ACC112 (cell line): ENCODE measurements at regions not wholly inside any gene's neighbourhood (a gene's known extent, or its start where the extent isn't known, plus 50 kb on each side); places are given as distances from the start of the nearest gene placed in this dataset.
A peak's percentile ranks its signal among the peaks of the same experiment; 100 is the strongest.

Experiments
- H2AFZ ChIP-seq: fragments of 200-600 bp; sonication (generic); one replicate; pipeline ENCODE4 v1.6.0; 2017; ENCODE audit warnings: antibody characterized with exemption, low read length; ENCODE audit not compliant: unreplicated experiment
- H3K27ac ChIP-seq: fragments of 200-600 bp; sonication (generic); 2 replicates; pipeline ENCODE4 v1.5.1; 2014; ENCODE audit warnings: low read depth, mild to moderate bottlenecking, antibody characterized with exemption, low read length, moderate library complexity
- H3K27me3 ChIP-seq: fragments of 200-600 bp; sonication (generic); 2 replicates; pipeline ENCODE4 v1.6.1; 2014; ENCODE audit warnings: mild to moderate bottlenecking, antibody characterized with exemption, low read length, moderate library complexity, mixed read lengths; ENCODE audit not compliant: insufficient read depth
- H3K36me3 ChIP-seq: fragments of 200-600 bp; sonication (generic); 2 replicates; pipeline ENCODE4 v1.6.1; 2016; ENCODE audit warnings: mild to moderate bottlenecking, antibody characterized with exemption, low read length, moderate library complexity, mixed read lengths; ENCODE audit not compliant: insufficient read depth
- H3K4me1 ChIP-seq: fragments of 200-600 bp; sonication (generic); one replicate; pipeline ENCODE4 v1.6.1; 2016; ENCODE audit warnings: low read length, mixed read lengths; ENCODE audit not compliant: insufficient read depth, unreplicated experiment, control insufficient read depth
- H3K4me3 ChIP-seq: fragments of 200-600 bp; sonication (generic); 2 replicates; pipeline ENCODE4 v1.5.1; 2014; ENCODE audit warnings: mild to moderate bottlenecking, low read depth, low read length
- H3K79me2 ChIP-seq: fragments of 200-600 bp; sonication (generic); one replicate; pipeline ENCODE4 v1.6.0; 2016; ENCODE audit warnings: low read length; ENCODE audit not compliant: control insufficient read depth, unreplicated experiment, insufficient read depth

DNA sequence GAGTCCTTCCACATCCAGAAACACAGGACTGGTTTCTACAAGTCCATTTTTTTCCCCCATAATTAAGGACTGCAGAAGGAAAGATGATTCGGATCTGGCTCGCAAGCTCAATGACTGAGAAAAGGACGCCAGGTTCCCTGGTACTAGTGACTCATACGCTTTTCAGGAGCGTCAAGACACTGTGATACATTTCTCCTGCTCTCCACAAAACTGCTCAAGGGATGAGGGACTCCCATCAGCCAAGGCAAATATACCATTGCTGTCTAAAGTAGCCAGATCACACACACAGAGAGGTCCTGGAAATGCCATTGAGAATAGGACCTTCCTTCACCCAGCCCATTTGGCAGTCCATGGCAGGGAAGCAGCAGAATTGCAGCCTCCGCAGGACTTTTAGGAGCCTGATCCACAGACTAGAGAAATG lies 253.6 kb upstream of the IRF2BP2 start:
- Histone ChIP-seq H3K4me3 (peak overlapping the region; percentile 49), H3K4me1 (peaks cover 37% of the 10 kb centered on the region), H3K27ac (peak overlapping the region; percentile 77), H3K27me3 (no peaks in the 10 kb centered on the region), H3K79me2 (no peaks in the 10 kb centered on the region), H2AFZ (peak overlapping the region; percentile 28), H3K36me3 (no peaks in the 10 kb centered on the region; the same call in 1 of the 2 replicates)

DNA sequence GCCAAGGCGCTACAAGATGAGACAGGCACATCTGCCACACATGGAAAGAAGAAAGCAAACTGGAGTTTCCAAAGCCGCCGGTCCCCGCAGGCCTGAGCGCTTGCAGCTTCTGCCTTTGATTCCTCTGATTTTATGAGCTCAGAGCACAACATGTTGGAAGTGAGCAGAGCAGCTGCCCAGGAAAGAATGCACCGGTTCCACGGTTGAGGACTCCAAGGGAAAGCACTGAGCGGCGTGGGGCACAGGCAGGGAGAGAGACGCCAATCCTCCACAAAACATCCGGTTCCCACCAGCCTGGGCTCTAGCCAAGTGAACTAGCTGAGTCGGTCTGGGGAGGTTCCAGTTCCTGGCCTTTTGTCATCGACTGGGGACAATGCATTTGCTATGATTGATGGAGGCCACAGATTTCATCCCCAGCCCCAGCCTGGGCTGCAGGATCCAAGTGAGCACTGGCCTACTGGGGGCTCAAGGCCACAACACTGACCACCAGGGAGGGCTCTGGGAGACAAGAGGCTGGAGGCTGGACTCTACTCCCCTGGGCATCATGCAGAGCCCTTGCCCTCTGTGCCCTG lies 253.1 kb upstream of the IRF2BP2 start:
- no peaks in the 10 kb centered on the region for H3K79me2 ChIP-seq
- H3K36me3 ChIP-seq: no peaks in the 10 kb centered on the region; the same call in 1 of the 2 replicates
- no peaks in the 10 kb centered on the region for H3K27me3 ChIP-seq
- peaks cover 37% of the 10 kb centered on the region for H3K4me1 ChIP-seq
- H3K27ac ChIP-seq: peak overlapping the region; percentile 77
- H2AFZ ChIP-seq: peak overlapping the region; percentile 45
- peak overlapping the region; percentile 49 for H3K4me3 ChIP-seq

DNA sequence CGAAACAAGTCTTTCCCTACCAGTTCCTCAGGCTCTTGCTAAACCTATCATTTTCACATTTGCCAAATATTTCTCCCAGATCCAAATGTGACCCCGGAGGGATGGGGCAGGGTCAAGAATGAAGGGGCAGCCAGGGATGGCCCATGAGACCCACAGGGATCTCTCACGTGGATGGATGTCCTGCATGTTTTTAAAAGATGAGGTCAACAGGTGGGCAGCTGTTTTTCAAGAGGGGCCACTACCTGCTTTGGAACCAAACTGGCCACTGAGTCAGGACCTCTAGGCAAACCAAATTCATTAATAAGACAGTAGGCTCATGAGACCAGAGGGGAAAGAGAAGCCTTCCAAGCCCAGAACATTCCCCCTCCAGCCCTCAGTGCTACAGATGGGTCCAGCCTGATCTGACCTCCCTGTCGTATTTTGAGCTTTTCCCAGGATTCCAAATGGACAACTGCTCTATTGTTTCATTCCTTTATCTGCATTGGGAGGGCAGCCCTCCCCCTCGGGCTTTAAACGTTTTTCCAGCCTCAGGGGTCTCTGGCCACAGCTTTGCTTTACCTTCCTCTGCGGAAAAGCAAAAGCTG lies 252.5 kb upstream of the IRF2BP2 start:
- Histone ChIP-seq H3K27ac (peak overlapping the region; percentile 77; the same call in 1 of the 2 replicates), H3K4me1 (peaks cover 37% of the 10 kb centered on the region), H3K27me3 (no peaks in the 10 kb centered on the region), H3K79me2 (no peaks in the 10 kb centered on the region), H3K4me3 (peak overlapping the region; percentile 49; the same call in 1 of the 2 replicates), H2AFZ (peak overlapping the region; percentile 45), H3K36me3 (no peaks in the 10 kb centered on the region; the same call in 1 of the 2 replicates)

DNA sequence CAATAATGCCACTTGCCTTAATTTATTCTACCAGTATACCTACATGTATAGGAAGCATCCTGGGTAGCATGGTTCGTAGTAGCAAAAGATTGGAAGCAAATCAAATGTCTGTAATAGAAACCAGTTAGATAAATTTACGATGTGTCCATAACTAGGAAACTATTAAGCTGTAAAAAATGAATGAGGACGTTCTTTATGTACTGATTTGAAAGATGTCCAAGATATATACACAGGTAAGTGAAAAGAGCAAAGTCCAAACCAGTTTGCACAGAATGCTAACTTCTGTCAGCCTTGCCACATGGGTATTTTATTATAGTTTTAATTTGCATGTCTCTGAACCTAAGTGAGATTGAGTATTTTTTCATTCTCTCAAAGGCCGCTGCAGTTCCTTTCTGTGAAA lies 251.8 kb upstream of the IRF2BP2 start:
- no peak overlapping the region for H3K4me3 ChIP-seq
- H3K27me3 ChIP-seq: no peaks in the 10 kb centered on the region
- no peaks in the 10 kb centered on the region; the same call in 1 of the 2 replicates for H3K36me3 ChIP-seq
- no peak overlapping the region for H2AFZ ChIP-seq
- H3K4me1 ChIP-seq: peaks cover 33% of the 10 kb centered on the region
- H3K27ac ChIP-seq: no peak overlapping the region
- H3K79me2 ChIP-seq: no peaks in the 10 kb centered on the region

DNA sequence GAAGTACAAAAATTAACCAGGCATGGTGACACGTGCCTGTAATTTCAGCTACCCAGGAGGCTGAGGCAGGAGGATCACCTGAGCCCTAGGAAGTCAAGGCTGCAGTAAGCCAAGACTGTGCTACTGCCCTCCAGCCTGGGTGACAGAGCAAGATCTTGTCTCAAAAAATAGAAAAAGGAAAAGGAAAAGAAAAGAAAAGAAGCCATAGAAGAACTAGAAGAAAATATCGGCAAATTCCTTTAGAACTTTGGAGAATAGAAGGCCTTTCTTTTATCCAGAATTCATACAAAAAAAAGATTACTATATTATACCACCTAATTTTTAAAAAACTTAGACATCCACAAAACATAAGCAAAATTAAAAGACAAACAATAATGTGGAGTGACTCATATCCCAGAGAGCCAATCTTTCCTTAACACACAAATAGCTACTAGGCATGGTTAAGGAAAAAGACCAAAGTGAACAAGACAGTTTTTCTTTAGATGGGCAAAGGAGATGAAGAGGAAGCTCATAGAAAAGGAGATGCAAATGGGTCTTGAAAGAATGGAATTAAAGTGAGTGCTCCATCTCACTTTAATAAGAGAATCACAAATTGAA lies 251.1 kb upstream of the IRF2BP2 start:
- Histone ChIP-seq H3K27me3 (no peaks in the 10 kb centered on the region), H3K36me3 (no peaks in the 10 kb centered on the region; the same call in 1 of the 2 replicates), H3K4me3 (no peak overlapping the region), H3K79me2 (no peaks in the 10 kb centered on the region), H2AFZ (no peak overlapping the region), H3K27ac (no peak overlapping the region), H3K4me1 (peaks cover 27% of the 10 kb centered on the region)

DNA sequence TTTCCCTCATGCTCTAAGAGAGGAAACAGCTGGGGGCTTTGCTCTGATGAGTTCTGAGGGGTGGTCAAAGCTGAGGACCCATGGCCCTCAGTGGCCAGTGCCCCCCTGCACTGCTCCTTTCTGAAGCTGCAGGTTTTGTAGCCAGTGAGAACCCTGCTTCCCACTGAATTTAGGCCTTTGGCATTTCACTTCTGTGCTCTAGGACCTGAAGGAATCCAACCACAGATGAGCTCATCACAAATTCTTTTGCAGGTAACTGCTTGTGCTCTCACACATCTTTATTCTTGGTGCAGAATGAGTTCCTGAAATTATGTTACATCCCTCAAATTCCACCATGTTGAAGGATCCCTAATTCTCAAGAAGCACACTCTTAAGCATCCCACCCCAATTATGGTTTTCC lies 248.7 kb upstream of the IRF2BP2 start:
- Histone ChIP-seq H3K36me3 (no peaks in the 10 kb centered on the region), H3K4me3 (no peak overlapping the region)

DNA sequence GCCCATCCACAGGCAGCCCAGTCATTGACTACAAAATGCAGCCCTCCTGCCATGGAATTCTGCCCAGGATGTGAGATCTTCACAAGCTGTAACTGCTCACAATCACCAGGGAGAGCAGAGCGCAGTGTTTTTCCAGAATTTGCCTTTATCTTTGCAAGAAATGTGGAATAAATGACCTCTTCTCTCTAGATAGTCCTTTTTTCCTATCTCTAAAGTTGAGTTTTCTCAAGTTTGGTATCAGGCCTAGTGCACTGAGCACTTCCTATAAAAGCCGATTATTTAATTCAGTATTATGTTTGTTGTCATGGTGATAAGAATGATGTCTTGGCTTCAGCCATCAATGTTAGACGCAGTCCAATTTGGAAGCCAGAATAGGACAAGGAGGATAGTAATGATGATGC lies 246.9 kb upstream of the IRF2BP2 start:
- Histone ChIP-seq H2AFZ (no peak overlapping the region), H3K4me3 (no peak overlapping the region), H3K27ac (no peak overlapping the region), H3K27me3 (no peaks in the 10 kb centered on the region), H3K36me3 (no peaks in the 10 kb centered on the region), H3K4me1 (peaks cover 17% of the 10 kb centered on the region), H3K79me2 (no peaks in the 10 kb centered on the region)

More for the DNA sequence above, 248.7 kb upstream of the IRF2BP2 start:
- Histone ChIP-seq H3K27me3 (no peaks in the 10 kb centered on the region), H3K27ac (no peak overlapping the region), H2AFZ (no peak overlapping the region), H3K4me1 (peaks cover 23% of the 10 kb centered on the region), H3K79me2 (no peaks in the 10 kb centered on the region)

DNA sequence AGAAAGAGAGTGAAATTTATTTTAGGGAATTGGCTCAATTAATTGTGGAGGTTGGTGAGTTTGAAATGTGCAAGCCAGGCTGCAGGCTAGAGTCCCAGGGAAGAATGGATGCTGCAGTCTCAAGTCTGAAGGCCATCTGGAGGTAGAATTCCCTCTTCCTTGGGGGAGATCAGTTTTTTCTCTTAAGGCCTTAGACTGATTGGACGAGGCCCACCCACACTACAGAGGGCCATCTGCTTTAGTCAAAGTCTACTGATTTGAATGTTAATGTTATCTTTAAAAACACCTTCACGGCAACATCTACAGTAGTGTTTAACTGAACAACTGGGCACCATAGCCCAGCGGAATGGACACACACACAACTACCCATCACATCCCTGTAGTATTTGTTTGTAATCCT lies 245.9 kb upstream of the IRF2BP2 start:
- H2AFZ ChIP-seq: no peak overlapping the region
- H3K36me3 ChIP-seq: no peaks in the 10 kb centered on the region
- no peaks in the 10 kb centered on the region for H3K79me2 ChIP-seq
- H3K4me1 ChIP-seq: peaks cover 19% of the 10 kb centered on the region
- no peak overlapping the region for H3K4me3 ChIP-seq
- H3K27me3 ChIP-seq: no peaks in the 10 kb centered on the region
- H3K27ac ChIP-seq: no peak overlapping the region

DNA sequence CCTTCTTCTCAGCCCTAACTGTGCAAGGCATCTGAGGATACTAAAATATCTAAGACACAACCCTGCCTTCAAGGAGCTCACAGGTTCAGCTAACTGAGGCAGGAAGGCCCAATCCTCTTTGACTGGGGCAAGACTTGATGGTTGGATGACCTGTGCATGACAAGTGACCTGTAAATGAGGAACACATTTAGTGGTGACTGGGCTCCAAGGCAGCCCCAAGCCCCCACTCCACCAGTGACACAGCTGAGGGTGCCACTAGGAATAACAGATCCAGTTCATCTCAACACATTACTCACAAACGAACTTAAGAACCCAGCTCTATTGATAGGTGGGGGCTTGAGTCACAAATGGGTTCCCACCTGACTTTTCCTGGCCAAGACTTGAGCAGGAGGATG lies 244.7 kb upstream of the IRF2BP2 start:
- no peak overlapping the region for H2AFZ ChIP-seq
- H3K4me3 ChIP-seq: no peak overlapping the region
- H3K36me3 ChIP-seq: no peaks in the 10 kb centered on the region
- H3K27ac ChIP-seq: no peak overlapping the region
- peaks cover 21% of the 10 kb centered on the region for H3K4me1 ChIP-seq
- no peaks in the 10 kb centered on the region for H3K79me2 ChIP-seq
- no peaks in the 10 kb centered on the region for H3K27me3 ChIP-seq

DNA sequence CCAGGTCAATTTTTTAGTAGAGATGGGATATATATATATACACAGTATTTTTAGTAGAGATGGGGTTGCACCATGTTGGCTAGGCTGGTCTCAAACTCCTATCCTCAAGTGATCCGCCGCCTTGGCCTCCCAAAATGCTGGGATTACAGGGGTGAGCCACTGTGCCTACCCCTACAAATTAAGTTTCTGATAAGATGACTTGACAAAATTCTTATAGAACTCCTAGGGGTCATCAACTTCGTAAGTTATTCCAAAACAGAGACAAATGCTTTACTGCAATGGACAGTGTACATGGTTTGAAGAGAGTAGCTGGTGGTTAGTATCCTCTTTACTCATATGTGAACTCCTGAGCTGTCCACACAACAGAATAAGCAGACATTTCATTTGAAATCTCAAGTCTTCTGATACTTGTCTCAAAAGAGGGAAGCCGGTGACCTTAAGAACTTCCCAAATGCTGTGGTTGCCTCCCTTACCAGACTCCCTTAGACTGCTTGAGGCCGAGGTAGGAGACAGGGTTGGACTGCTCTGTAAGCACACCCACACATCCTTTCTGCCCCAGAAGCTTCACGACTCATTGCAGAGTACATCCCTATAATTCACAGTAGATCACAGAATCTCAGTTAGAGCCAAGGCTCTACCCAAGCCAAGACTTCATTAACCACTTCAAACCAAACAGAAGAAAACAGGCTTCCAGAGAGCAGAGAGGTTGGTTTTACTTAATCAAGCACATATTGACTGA lies 244.1 kb upstream of the IRF2BP2 start:
- no peaks in the 10 kb centered on the region for H3K27me3 ChIP-seq
- no peaks in the 10 kb centered on the region for H3K79me2 ChIP-seq
- no peaks in the 10 kb centered on the region for H3K36me3 ChIP-seq
- H3K4me1 ChIP-seq: peaks cover 26% of the 10 kb centered on the region
- no peak overlapping the region for H3K4me3 ChIP-seq
- no peak overlapping the region for H3K27ac ChIP-seq
- no peak overlapping the region for H2AFZ ChIP-seq
